ENCODE measurements at regions not wholly inside any gene's neighbourhood (a gene's known extent, or its start where the extent isn't known, plus 50 kb on each side); places are given as distances from the start of the nearest gene placed in this dataset.
A peak's percentile ranks its signal among the peaks of the same experiment; 100 is the strongest.
"Not testable (repeated sequence)": the region's sequence is repeated elsewhere in the genome, so short reads cannot be mapped to it uniquely, and the experiment has no call there.

- DNase-seq = not testable (repeated sequence)
Observed at GRCh38 chr3:15993660-15994059, 180.8 kb upstream of the GALNT15 start.

DNA sequence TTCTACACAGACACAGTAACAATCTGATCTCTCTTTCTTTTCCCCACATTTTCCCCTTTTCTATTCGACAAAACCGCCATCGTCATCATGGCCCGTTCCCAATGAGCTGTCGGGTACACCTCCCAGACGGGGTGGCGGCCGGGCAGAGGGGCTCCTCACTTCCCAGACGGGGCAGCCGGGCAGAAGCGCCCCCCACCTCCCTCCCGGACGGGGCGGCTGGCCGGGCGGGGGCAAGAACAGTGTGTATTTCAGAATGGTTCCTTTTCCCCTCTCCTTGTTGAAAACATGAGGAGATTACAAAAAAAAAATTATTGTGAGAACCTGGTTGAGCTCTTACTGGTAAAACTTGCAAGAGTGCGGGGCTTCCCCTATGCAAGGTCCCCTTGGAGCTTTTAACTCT is 178.0 kb upstream of the GALNT15 start:
- not testable (repeated sequence) for DNase-seq

DNA sequence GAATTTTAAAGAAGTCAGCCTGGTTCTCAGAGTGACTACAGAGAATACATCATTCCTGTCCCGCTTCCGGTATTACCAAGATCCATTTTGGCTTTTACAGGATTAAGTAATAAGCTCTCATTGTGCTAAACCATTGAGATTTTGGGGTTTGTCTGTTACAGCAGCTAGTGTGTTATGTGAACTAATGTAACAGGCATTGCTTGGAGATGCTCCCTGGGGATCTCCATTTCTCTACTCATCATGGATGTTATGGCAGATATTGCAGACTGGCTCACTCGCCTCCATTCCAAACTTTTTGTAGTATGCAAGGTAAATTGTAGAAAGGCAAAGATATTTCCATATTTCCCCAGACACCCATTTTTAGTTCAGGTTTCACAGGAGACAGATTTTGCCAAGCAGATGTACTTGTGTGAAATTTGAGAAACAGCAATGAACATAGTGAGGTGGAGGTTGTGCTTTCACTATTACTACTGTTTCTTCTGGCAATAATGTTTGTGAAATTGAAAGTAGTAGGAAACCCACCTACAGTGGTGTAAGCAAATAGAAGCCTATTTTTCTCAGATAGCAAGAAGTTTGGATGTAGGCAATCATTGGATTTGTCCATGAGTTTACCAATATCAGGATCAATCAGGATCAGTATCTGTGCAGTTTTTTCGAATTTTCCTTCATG is 177.1 kb upstream of the GALNT15 start:
- no peak for DNase-seq

- DNase-seq = no peak
Observed at GRCh38 chr3:15998911-15999310, 175.6 kb upstream of the GALNT15 start.

- DNase-seq = no peak
Observed at GRCh38 chr3:16004812-16005211, 169.7 kb upstream of the GALNT15 start.

GRCh38 chr3:16011376-16011775 is 163.1 kb upstream of the GALNT15 start:
- no peak for DNase-seq

DNA sequence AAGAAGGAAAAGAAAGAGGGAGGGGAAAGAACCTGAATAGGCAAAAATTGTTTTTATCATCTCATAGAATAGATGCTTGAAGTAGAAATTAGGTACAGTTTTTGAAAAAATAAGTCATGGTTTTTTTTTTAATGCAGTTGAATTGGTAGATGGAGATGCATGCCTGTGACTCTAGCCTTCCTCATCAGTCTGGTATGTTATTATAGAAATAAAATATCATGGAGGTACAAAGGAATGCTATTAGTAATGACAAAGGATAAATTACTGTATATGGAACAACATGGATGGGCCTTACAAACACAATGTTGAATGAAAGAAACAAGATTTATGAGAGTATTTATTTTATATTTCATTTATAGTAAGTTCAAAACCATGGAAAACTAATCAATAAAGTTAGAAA is 162.4 kb upstream of the GALNT15 start:
- no peak for DNase-seq

GRCh38 chr3:16013568-16013967 is 160.9 kb upstream of the GALNT15 start:
- no peak for DNase-seq

DNA sequence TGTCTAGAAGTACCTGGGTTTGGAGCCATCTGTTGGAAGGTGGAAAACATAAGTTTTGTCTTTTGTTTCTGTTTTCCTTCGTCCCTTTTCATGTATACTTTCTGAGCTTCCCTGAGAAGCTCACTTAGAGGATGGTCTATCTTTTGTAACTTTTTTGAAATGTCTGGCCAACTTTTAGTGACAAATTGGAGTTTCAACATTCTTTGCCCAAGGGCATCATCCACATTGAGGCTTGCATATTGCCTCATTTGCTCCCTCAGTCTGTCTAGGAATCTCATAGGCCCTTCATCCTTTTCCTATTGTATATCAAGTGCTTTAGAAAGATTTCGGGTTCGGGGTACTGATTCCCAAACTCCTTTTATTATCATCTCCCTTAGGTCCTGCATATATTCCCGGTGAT is 152.7 kb upstream of the GALNT15 start:
- not testable (repeated sequence) for DNase-seq

GRCh38 chr3:16023881-16024280 is 150.6 kb upstream of the GALNT15 start:
- DNase-seq = not testable (repeated sequence)

DNA sequence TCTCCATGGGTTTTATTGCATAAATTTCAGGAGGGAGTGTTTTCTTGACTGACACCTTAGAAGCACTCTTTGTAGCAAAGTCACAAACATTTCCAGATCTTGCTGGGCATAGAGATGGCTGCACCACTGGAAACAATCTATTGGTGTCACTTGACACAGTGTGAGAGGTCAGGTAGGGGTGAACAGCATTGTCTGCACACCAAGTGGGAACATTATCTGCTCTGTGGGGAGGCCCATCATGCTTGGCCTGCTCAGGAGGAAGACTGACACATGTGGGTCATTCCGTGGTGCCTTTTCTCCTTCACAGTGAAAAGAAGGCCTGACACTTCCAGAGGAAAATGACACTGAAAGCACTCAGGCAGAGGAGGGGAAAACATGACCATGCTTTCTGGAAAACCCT is 149.9 kb upstream of the GALNT15 start:
- no peak for DNase-seq

- DNase-seq = no peak
Observed at GRCh38 chr3:16026753-16027152, 147.7 kb upstream of the GALNT15 start.

DNA sequence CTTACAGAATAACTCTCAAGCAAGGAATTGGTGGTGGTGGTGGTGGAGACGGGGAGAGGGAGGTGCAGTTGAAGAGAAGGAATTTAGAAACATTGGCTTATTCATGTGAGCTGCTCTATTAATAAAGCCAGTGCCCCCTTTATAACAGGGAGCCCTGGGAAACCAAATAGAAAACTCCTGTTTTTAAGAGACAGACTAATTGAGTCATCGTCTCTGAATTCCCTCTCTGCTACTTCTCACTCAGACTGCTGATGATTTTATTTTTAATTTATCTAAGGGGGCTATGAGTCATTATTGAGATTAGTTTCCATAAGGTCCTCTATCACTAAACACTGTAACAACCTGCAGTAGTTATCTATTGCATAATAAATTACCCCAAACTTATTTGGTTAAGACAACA is 145.9 kb upstream of the GALNT15 start:
- DNase-seq = no peak

DNA sequence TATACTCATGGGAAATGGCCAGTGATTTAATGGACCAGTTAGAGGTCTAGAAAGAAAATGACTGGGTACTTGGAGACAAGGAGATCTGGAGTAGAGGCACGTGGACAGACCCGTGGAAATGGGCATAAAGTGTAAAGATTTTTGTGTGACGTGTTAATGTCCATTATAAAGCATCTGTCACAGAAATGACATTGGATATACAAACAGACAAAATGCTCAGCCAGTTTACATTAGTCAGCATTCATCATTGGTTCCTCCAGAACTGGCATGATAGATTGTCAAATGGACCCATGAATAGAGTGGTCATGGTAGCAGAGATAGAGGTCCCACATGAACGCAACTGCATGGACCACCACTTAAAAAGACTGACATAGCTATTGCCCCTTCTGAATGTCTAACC is 144.1 kb upstream of the GALNT15 start:
- no peak for DNase-seq

DNA sequence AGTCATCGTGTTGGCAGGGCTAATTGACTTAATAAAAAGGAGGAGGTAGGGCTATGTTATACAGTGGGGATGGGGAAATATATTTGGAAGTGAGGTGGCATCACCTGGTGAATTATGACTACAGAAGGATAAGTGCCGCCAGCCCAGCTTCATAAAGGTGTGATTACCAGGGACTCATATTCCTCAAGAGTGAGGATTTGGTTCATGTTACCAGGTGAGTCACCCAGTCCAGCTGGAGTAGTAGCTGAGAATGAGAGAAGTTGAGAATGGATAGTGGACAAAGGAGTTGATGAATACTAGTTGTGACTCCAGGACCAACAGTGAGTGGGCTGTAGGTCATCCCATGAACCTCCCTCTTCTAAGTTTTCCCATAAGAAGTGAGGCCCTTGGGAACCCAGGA is 143.0 kb upstream of the GALNT15 start:
- no peak for DNase-seq

DNA sequence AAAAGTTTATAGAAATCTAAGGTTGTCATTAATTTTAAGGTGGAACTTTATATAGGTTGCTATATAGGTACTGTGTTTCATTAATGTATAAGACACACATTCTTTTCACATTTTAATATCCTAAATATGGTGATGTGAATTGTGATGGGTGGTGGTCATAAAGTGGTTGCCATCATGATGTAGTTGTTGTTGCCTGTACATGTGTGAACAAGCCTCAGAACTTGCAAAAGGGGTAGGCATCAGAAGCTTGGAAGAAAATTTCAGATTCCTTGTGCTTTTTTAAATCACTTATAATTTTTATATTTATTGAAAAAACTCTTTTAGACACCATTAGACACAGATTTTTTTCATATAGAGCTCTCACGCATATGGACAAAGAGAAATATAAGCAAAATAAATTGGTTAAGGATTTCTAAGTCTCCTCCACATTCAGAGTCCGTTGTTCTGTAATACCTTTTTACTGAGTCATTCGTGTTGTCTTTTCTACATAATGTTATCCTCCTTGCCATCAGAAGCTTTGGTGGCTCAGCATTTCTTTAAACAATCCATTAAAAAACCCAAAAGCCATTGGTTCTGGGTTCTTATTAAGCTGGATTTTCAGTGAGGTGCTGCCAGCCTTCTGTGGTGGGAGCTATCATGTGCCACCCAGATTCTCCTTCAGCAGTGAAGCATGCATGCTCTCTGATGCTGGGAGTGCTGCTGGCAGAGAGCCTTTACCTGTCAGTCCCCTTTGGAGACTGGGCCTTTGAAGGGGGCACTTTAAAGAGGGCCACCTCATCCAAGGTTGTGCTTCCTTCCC is 140.4 kb upstream of the GALNT15 start:
- DNase-seq = no peak

DNA sequence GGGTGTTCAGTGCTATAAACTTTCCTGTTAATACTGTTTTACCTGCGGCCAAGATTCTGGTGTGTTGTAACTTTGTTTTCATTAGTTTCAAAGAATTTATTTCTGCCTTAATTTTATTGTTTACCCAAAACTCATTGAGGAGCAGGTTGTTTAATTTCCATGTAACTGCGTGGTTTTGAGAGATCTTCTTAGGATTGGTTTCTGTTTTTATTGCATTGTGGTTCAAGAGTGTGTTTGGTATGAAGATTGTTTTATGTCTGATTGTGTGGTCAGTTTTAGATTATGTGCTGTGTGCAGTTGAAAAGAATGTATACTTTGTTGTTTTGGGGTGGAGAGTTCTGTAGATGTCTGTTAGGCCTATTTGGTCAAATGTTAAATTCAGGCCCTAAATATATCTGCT is 133.5 kb upstream of the GALNT15 start:
- DNase-seq = no peak

DNA sequence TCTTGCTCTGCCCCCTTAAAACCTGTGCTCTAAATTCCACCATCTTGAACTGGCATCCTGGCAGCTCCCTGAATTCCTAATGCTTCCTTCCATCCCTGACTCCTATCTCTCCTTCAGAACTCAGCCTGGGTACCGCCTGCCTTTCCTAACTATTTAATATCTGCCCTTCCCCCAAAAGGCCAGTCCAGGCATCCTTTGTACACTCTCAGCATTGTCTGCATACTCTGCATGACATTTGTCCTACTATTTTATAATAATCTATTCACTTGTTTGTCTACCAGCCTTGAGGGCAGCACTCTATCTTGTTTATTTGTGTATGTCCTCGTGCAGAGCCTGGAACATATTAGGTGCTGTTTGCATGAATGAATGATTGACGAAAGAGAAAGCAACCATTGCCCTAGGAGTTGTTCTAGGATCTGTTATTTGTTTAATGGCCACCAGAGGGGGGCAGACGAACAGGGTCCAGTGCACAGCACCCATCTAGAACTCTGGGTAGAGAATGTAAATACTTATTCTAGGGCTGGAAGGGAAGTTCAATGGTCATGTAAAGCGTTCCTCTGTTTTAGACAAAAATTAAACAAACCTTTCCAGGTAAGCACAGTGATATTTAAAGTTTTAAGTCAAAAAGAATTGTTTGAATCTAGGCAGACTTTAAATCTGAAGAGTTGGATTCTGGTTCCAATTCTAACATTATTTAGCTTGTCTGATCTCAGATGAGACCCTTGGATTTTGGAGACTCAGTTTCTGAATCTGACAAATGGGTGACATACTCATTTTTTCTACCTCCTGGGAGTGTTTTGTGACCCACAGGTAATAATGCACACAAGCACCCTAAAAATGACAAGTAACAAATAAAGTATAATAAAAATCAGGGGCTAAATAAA is 125.8 kb upstream of the GALNT15 start:
- DNase-seq = peak; percentile 51

GRCh38 chr3:16050641-16051467 is 123.6 kb upstream of the GALNT15 start:
- DNase-seq = no peak

DNA sequence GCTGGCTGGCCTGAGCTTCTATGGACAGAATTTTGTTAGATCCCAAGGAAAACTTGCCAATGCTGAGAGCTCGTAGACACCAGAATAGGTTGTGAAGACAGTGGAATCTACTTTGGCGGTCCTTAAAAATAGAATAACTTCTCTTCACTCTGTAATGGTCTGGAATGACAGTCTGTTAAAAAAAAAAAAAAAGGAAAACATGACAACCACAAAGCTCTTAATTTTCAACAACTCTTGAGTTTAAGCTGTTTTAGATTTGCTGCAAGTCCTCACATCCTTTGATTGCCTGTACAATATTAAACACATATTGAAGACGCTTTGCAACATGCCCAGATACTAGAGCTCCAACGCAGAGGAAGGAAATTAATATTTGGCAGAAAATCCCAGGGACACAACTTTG is 122.8 kb upstream of the GALNT15 start:
- DNase-seq = no peak

DNA sequence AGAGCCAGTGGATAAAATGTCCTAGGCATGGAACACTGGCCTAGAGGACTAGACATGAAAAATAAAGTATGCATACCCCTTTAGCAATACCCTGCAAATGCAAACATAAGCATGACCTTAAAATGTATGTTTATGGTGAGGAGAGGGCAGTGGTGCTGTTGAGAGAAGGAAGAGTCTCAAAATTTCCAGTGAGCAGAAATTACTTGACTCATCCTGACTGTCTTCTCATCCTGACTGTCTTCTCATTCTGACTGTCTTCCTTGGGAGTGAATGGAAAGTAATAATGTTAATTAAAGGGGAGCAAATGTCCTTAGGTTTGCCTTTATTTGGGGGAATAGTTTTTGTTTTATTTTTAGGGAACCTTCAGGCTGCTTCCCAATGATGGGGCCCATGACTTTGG is 121.5 kb upstream of the GALNT15 start:
- DNase-seq = no peak

GRCh38 chr3:16053794-16054193 is 120.7 kb upstream of the GALNT15 start:
- no peak for DNase-seq
